ENCODE measurements at regions not wholly inside any gene's neighbourhood (a gene's known extent, or its start where the extent isn't known, plus 50 kb on each side); places are given as distances from the start of the nearest gene placed in this dataset.

DNA sequence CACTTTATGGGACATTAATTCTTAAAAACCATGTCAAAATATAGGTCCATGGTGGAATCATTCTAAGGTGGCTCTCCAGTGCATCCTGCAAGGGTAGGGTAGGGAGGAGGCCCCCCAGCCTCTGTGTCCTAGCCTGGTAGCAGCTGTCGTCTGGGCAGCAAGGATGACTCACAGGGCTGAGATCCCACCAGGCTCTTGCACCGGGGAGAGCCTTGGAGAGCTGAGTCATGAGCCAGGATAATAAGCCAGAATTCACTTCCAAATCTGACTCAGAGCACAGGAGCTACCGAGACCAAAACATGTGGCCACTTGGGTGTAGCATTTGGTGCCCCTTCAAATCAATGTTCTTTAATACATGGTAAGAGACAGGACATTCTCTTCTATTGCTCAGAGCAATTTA is 298.5 kb downstream of the NEBL start:
- H2AFZ ChIP-seq (ENCODE audit: control insufficient read depth, low read length), result no peak overlapping the region
- TF ChIP-seq EZH2 (IDR thresholded peaks at IDR 0.05; ENCODE audit: low read length), result no peak
- TF ChIP-seq, protein P1, sequence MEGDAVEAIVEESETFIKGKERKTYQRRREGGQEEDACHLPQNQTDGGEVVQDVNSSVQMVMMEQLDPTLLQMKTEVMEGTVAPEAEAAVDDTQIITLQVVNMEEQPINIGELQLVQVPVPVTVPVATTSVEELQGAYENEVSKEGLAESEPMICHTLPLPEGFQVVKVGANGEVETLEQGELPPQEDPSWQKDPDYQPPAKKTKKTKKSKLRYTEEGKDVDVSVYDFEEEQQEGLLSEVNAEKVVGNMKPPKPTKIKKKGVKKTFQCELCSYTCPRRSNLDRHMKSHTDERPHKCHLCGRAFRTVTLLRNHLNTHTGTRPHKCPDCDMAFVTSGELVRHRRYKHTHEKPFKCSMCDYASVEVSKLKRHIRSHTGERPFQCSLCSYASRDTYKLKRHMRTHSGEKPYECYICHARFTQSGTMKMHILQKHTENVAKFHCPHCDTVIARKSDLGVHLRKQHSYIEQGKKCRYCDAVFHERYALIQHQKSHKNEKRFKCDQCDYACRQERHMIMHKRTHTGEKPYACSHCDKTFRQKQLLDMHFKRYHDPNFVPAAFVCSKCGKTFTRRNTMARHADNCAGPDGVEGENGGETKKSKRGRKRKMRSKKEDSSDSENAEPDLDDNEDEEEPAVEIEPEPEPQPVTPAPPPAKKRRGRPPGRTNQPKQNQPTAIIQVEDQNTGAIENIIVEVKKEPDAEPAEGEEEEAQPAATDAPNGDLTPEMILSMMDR (optimal IDR thresholded peaks at IDR 0.05 in 1 of 3, IDR thresholded peaks at IDR 0.05 in 1 of 3, conservative IDR thresholded peaks at IDR 0.05 in 1 of 3; ENCODE audit: extremely low read depth in 1 of 3, insufficient read depth in 2 of 3, low read length in 3 of 3), result no peak
- dilution Hi-C loops (cut with MboI; ENCODE audit: extremely low pct_ligation_motif_present, low sequenced_read_pairs), result no loop called here
- peaks cover 4% of the 10 kb centered on the region for H3K4me1 ChIP-seq (ENCODE audit: control insufficient read depth, extremely low read depth, insufficient read depth, low read length)
- H3K9me3 ChIP-seq (ENCODE audit: control insufficient read depth, low read depth, low read length), result no peaks in the 10 kb centered on the region
- H3K36me3 ChIP-seq (ENCODE audit: control insufficient read depth in 2 of 2, extremely low read depth in 1 of 2, insufficient read depth in 2 of 2, low read length in 2 of 2), result no peaks in the 10 kb centered on the region
- no peak overlapping the region for H3K27ac ChIP-seq (ENCODE audit: control insufficient read depth, insufficient read depth, low read length)
- H3K9ac ChIP-seq (ENCODE audit: control insufficient read depth, extremely low read depth, insufficient read depth, low read length), result no peak overlapping the region
- H3K4me3 ChIP-seq (ENCODE audit: control insufficient read depth in 2 of 3, extremely low read depth in 1 of 3, insufficient read depth in 2 of 3, low read depth in 1 of 3, low read length in 3 of 3), result no peak overlapping the region
- FAIRE-seq (peak; percentile 67), DNase-seq (ENCODE audit: low read depth, low spot score) (peak; percentile 45)
- no peaks in the 10 kb centered on the region for H3K27me3 ChIP-seq (ENCODE audit: control insufficient read depth, extremely low read depth, insufficient read depth, low read length)
- no peaks in the 10 kb centered on the region for H3K9me1 ChIP-seq (ENCODE audit: control insufficient read depth, extremely low read depth, insufficient read depth, low read length)
- H4K20me1 ChIP-seq (ENCODE audit: control insufficient read depth, extremely low read depth, insufficient read depth, low read length), result no peaks in the 10 kb centered on the region
- no peak overlapping the region for H3K4me2 ChIP-seq (ENCODE audit: control insufficient read depth, extremely low read depth, insufficient read depth, low read depth, low read length)
- no peaks in the 10 kb centered on the region for H3K79me2 ChIP-seq (ENCODE audit: control insufficient read depth, insufficient read depth, low read length)

DNA sequence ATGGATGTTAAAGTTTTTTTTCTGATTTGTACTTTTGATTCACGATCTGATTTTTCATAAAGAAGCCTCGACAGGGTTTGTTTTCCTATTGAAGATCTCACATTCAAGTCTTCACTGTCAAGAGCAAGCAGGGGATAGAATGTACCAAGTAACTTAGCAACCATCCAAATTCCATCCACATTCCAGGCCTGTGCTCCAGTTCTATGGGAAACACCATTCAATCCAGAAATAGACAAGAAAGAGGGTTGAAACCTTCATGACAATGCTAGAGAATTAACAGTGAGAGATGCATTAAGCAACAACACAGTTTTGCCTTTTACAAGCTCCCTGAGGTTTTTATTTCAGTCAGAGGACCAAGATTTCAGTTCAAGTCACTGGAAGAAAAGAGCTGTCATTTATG is 300.2 kb downstream of the NEBL start:
- no peaks in the 10 kb centered on the region for H3K9me3 ChIP-seq (ENCODE audit: control insufficient read depth, low read depth, low read length)
- DNase-seq (ENCODE audit: low read depth, low spot score), result no peak
- FAIRE-seq, result no peak
- no peak overlapping the region for H2AFZ ChIP-seq (ENCODE audit: control insufficient read depth, low read length)
- no peak overlapping the region for H3K9ac ChIP-seq (ENCODE audit: control insufficient read depth, extremely low read depth, insufficient read depth, low read length)
- H3K27me3 ChIP-seq (ENCODE audit: control insufficient read depth, extremely low read depth, insufficient read depth, low read length), result no peaks in the 10 kb centered on the region
- H3K4me1 ChIP-seq (ENCODE audit: control insufficient read depth, extremely low read depth, insufficient read depth, low read length), result peaks cover 4% of the 10 kb centered on the region
- no peaks in the 10 kb centered on the region for H3K36me3 ChIP-seq (ENCODE audit: control insufficient read depth in 2 of 2, extremely low read depth in 1 of 2, insufficient read depth in 2 of 2, low read length in 2 of 2)
- H3K27ac ChIP-seq (ENCODE audit: control insufficient read depth, insufficient read depth, low read length), result no peak overlapping the region
- dilution Hi-C loops (cut with MboI; ENCODE audit: extremely low pct_ligation_motif_present, low sequenced_read_pairs), result no loop called here
- H3K9me1 ChIP-seq (ENCODE audit: control insufficient read depth, extremely low read depth, insufficient read depth, low read length), result no peaks in the 10 kb centered on the region
- no peaks in the 10 kb centered on the region for H3K79me2 ChIP-seq (ENCODE audit: control insufficient read depth, insufficient read depth, low read length)
- TF ChIP-seq EZH2 (IDR thresholded peaks at IDR 0.05; ENCODE audit: low read length), result no peak
- TF ChIP-seq, protein P1 (optimal IDR thresholded peaks at IDR 0.05 in 1 of 3, IDR thresholded peaks at IDR 0.05 in 1 of 3, conservative IDR thresholded peaks at IDR 0.05 in 1 of 3; ENCODE audit: extremely low read depth in 1 of 3, insufficient read depth in 2 of 3, low read length in 3 of 3), result no peak
- no peaks in the 10 kb centered on the region for H4K20me1 ChIP-seq (ENCODE audit: control insufficient read depth, extremely low read depth, insufficient read depth, low read length)
- no peak overlapping the region for H3K4me3 ChIP-seq (ENCODE audit: control insufficient read depth in 2 of 3, extremely low read depth in 1 of 3, insufficient read depth in 2 of 3, low read depth in 1 of 3, low read length in 3 of 3)
- no peak overlapping the region for H3K4me2 ChIP-seq (ENCODE audit: control insufficient read depth, extremely low read depth, insufficient read depth, low read depth, low read length)

All from keratinocyte (primary cell).